ENCODE measurements at regions not wholly inside any gene's neighbourhood (a gene's known extent, or its start where the extent isn't known, plus 50 kb on each side); places are given as distances from the start of the nearest gene placed in this dataset.

DNA sequence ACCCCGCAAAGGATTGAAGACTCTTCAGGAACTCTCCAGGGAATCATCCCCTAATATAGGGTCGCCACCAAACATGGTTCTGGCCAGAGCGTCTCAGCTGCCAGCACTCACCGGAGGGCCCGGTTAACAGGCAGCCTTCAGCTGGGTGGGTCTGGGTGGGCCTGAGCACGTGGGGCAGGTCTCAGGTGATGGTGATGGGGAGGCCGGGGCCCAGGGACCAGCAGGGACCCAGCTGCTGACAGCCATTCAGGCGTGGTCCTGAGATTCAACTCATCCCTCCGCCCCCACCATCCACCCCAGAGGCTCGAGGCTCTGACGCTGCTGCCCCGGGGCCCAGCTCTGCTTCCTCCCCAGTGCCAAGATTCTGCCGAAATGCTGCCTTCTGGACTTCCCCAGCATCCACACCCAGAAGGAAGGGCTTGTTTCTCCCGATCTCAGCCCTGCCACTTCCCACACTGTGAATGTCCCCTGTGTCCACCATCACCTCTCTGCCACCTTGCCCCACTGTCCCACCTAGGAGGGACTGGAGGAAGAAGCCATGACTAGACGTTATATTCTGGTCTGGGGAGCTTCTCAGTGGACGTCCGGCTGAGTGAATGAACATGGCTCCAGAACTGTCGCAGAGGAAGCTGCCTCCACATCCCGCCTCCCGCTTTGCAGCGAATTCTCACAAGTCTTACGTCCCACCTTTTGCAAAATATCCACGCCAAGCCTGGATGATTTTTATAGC, 294.2 kb upstream of the SALL3 start:
- H3K4me1 ChIP-seq = no peaks in the 10 kb centered on the region

DNA sequence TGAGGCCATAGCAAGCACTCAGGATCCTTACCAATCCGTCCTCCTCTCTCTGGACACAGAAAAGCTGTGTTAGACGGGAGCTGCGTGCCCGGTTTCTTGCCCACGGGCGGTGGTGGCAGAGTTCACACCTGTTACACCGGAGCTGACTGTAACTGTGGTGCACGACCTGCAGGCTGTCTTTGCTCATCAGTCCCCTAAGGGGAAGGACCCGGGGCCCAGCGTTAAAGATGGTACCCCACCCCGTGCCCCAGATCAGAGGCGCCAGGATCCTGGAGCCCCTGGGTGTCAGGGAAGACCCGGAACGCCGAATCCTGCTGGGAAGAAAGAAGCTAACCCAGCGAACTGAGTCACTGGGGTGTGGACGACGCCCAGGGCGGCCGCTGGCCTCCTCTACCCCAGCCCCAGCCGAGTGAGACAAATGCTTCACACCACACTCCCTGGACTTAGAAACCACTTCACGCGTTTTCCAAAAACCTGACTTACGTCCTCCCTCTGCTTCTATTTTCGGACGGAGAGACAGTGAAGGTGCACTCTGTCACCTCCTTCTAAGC, 293.6 kb upstream of the SALL3 start:
- Histone ChIP-seq H3K27ac (no peak overlapping the region), H3K27me3 (peaks cover 0 to 41% (median 0%) of the 10 kb centered on the region in 3 donors), H3K36me3 (no peaks in the 10 kb centered on the region), H3K4me1 (no peaks in the 10 kb centered on the region), H3K4me3 (no peak overlapping the region), H3K9me3 (no peaks in the 10 kb centered on the region)
- intact Hi-C loops (cut with DNase I; ENCODE audit: low total_unique reads) = no loop called here
- WGBS, 5 donors = 78 to 89% (median 83%) methylated on average over 26 of the region's 26 CpGs
- TF ChIP-seq POLR2A (IDR thresholded peaks at IDR 0.05) = no peak
- TF ChIP-seq EP300 (IDR thresholded peaks at IDR 0.05) = no peak
- TF ChIP-seq, protein P1, sequence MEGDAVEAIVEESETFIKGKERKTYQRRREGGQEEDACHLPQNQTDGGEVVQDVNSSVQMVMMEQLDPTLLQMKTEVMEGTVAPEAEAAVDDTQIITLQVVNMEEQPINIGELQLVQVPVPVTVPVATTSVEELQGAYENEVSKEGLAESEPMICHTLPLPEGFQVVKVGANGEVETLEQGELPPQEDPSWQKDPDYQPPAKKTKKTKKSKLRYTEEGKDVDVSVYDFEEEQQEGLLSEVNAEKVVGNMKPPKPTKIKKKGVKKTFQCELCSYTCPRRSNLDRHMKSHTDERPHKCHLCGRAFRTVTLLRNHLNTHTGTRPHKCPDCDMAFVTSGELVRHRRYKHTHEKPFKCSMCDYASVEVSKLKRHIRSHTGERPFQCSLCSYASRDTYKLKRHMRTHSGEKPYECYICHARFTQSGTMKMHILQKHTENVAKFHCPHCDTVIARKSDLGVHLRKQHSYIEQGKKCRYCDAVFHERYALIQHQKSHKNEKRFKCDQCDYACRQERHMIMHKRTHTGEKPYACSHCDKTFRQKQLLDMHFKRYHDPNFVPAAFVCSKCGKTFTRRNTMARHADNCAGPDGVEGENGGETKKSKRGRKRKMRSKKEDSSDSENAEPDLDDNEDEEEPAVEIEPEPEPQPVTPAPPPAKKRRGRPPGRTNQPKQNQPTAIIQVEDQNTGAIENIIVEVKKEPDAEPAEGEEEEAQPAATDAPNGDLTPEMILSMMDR (IDR thresholded peaks at IDR 0.05) = no peak
- no peak for TF ChIP-seq POLR2AphosphoS5 (IDR thresholded peaks at IDR 0.05)
- peak in 1 of 2 donors; percentile 19 for DNase-seq

More for the DNA sequence above, 294.2 kb upstream of the SALL3 start:
- intact Hi-C loops (cut with DNase I; ENCODE audit: low total_unique reads) = no loop called here
- Histone ChIP-seq H3K27ac (no peak overlapping the region), H3K36me3 (no peaks in the 10 kb centered on the region), H3K4me3 (no peak overlapping the region), H3K27me3 (peaks cover 0 to 41% (median 0%) of the 10 kb centered on the region in 3 donors), H3K9me3 (no peaks in the 10 kb centered on the region)
- TF ChIP-seq POLR2AphosphoS5 (IDR thresholded peaks at IDR 0.05) (no peak), POLR2A (IDR thresholded peaks at IDR 0.05) (no peak), EP300 (IDR thresholded peaks at IDR 0.05) (no peak)
- TF ChIP-seq, protein P1 (IDR thresholded peaks at IDR 0.05) = no peak
- WGBS, 5 donors = 73 to 81% (median 79%) methylated on average over 22 to 23 of the region's 23 CpGs
- DNase-seq = peak in 1 of 2 donors; percentile 8

DNA sequence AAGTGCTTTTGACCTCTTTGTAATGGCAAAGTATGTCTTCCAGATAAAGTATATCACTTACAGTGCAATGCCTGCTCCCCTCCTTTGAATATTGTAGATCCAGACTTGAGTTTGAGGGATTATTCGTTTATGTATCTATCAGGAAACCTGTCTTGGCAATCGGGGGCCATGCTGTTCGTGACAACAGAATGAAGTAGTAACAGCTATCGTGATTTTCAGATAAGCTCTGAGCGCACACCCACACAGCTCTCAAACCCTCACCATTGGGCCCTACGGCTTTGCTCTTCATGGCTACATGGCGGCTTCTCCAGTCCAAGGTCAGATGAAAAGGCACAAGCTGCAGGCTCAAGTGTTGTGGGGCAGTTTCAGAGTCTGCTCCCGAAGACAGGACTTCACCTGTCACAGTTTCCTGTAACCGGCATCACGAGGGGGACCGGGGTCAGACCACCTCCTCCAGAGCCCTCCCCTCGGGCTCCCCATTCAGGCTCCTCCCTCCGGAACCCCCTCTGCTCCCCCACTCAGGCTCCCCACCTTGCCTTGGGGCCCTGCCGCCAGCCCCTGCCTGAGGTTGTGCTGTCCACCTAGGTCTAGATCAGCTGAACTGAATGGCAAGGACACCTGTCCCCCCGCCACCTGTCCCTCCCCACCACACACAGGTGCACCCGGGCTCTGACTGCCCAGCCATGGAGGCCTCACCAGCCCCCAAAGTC, 292.5 kb upstream of the SALL3 start:
- Histone ChIP-seq H3K4me3 (no peak overlapping the region), H3K4me1 (no peaks in the 10 kb centered on the region), H3K36me3 (no peaks in the 10 kb centered on the region), H3K27ac (no peak overlapping the region), H3K9me3 (no peaks in the 10 kb centered on the region), H3K27me3 (peaks cover 0 to 41% (median 0%) of the 10 kb centered on the region in 3 donors)
- intact Hi-C loops (cut with DNase I; ENCODE audit: low total_unique reads) = no loop called here
- peak in 1 of 2 donors; percentile 11 for DNase-seq
- no peak for TF ChIP-seq EP300 (IDR thresholded peaks at IDR 0.05)
- no peak for TF ChIP-seq POLR2A (IDR thresholded peaks at IDR 0.05)
- TF ChIP-seq, protein P1 (IDR thresholded peaks at IDR 0.05) = no peak
- no peak for TF ChIP-seq POLR2AphosphoS5 (IDR thresholded peaks at IDR 0.05)
- WGBS, 5 donors = 74 to 83% (median 79%) methylated on average over 12 to 16 of the region's 16 CpGs

DNA sequence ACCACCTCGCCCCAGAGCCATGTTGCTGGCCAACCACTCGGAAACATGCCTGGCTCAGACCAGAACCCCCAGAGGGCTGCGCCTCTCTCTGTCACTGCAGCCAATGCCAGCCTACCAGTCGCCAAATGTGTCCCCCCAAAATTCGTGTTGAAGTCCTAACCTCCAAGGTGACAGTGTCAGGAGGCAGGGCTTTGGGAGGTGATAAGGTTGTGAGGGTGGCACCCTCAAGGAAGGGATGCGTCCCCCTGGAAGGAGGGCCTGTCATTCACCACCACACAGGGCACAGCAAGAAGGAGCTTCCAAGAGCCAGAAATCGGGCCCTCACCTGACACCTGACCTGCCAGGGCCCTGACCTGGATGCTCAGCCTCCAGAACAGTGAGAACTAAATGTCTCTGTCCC, 291.9 kb upstream of the SALL3 start:
- H3K4me1 ChIP-seq = no peaks in the 10 kb centered on the region
- H3K27me3 ChIP-seq = peaks cover 0 to 41% (median 0%) of the 10 kb centered on the region in 3 donors
- TF ChIP-seq, protein P1 (IDR thresholded peaks at IDR 0.05) = no peak
- TF ChIP-seq EP300 (IDR thresholded peaks at IDR 0.05) = no peak
- no peak for TF ChIP-seq POLR2A (IDR thresholded peaks at IDR 0.05)
- no peak for TF ChIP-seq POLR2AphosphoS5 (IDR thresholded peaks at IDR 0.05)
- no peaks in the 10 kb centered on the region for H3K36me3 ChIP-seq
- intact Hi-C loops (cut with DNase I; ENCODE audit: low total_unique reads) = no loop called here
- WGBS, 5 donors = 58 to 82% (median 77%) methylated on average over 4 to 7 of the region's 7 CpGs
- H3K27ac ChIP-seq = no peak overlapping the region
- no peaks in the 10 kb centered on the region for H3K9me3 ChIP-seq
- DNase-seq = no peak
- H3K4me3 ChIP-seq = no peak overlapping the region
